ENCODE measurements at regions not wholly inside any gene's neighbourhood (a gene's known extent, or its start where the extent isn't known, plus 50 kb on each side); places are given as distances from the start of the nearest gene placed in this dataset.
"Not testable (repeated sequence)": the region's sequence is repeated elsewhere in the genome, so short reads cannot be mapped to it uniquely, and the experiment has no call there.

DNA sequence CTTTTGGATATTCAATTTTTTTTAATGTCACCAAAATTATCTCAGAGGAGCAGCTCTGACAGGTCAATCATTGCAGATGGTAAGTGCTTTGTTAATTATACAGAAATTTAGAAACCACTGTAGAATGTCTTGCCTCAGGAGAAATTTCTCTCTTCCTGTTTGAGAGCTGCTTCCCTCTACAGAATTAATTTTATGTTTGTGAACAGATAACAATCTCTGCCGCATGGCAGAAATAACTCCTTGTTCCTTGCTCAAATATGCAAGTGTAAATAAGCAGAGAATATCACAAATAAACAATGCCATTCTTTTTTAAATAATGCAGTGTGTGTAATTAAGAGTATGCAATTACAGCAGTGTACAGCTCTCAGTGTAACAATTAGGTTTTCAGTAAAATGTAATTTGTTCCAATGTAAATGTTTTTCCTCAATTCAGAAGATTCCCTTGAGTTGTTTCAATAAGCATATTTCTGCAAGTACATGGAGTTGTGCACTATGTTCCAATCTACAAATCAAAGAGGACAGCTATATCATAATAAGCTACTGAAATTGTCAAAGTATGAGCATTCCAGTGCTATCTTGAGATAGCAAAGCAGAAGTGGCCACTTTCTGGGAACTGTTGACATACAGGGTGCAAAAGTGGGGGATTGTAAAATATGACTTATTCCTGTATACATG is 1012.8 kb downstream of the MAT2B start:
- no peaks in the 10 kb centered on the region for H3K36me3 ChIP-seq (ENCODE audit: control insufficient read depth in 1 of 2, insufficient read depth in 2 of 2, low read length in 2 of 2)
- H3K27ac ChIP-seq (ENCODE audit: low read length), result no peak overlapping the region
- no peaks in the 10 kb centered on the region for H3K9me3 ChIP-seq (ENCODE audit: control insufficient read depth in 1 of 2, low read length in 2 of 2)
- H3K4me1 ChIP-seq (ENCODE audit: control insufficient read depth in 1 of 2, insufficient read depth in 2 of 2, low read length in 2 of 2), result no peaks in the 10 kb centered on the region
- H3K4me3 ChIP-seq (ENCODE audit: low read depth in 1 of 2, low read length in 2 of 2), result no peak overlapping the region
- no peaks in the 10 kb centered on the region for H3K27me3 ChIP-seq (ENCODE audit: low read depth, low read length)

DNA sequence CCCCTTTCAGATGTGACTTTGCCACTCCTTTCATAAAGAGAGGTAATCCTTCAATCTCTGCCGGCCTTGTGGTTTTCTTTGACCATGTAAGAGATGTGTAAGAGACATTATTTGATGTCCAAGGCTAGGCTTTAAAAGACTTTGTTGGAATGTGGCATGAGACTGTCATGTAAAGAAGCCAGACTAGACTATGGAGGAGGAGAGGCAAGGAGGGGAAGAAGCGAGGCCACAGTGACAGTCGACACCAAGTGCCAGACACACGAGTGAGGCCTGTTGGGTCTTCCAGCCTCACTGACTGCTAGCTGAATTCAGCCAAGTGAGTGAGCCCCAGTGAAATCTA is 1013.3 kb downstream of the MAT2B start:
- Histone ChIP-seq H3K36me3 (ENCODE audit: control insufficient read depth in 1 of 2, insufficient read depth in 2 of 2, low read length in 2 of 2) (no peaks in the 10 kb centered on the region), H3K27ac (ENCODE audit: low read length) (no peak overlapping the region), H3K27me3 (ENCODE audit: low read depth, low read length) (no peaks in the 10 kb centered on the region)

DNA sequence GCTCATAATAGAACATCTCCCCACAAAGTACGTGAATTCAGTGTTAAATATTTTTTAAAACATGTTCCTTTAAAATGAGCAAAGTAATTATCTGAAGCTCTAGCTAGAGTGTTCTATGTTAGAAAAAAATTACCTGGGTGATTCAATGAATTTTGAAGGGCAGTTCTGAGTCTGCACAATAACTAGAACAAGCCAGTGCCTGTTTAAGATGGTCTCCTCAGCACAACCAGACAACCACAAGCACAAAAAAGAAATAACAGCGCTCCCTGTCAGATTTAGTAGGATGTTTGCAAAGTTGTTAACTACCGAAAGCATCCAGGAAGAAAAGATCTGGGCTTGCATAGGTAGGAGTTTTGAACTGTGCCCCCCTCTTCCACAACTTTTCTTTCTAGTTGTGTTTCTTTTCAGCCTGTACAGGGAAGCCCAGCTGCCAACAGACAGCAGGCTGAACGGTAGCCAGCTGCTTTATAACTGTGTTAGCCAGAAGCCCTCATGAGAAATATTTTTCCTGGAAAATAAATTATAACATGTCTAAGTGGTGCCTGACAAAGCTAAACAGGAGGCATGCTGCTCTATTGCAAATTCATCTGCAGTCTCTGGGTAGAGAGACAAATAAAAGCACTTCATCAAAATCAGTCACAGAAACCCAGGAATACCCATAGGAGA is 1026.9 kb downstream of the MAT2B start:
- Histone ChIP-seq H3K27me3 (ENCODE audit: low read depth, low read length) (no peaks in the 10 kb centered on the region), H3K4me1 (ENCODE audit: control insufficient read depth in 1 of 2, insufficient read depth in 2 of 2, low read length in 2 of 2) (no peaks in the 10 kb centered on the region), H3K9me3 (ENCODE audit: control insufficient read depth in 1 of 2, low read length in 2 of 2) (no peaks in the 10 kb centered on the region), H3K36me3 (ENCODE audit: control insufficient read depth in 1 of 2, insufficient read depth in 2 of 2, low read length in 2 of 2) (no peaks in the 10 kb centered on the region), H3K4me3 (ENCODE audit: low read depth in 1 of 2, low read length in 2 of 2) (no peak overlapping the region), H3K27ac (ENCODE audit: low read length) (no peak overlapping the region)

More for the DNA sequence above, 1013.3 kb downstream of the MAT2B start:
- no peak overlapping the region for H3K4me3 ChIP-seq (ENCODE audit: low read depth in 1 of 2, low read length in 2 of 2)
- H3K4me1 ChIP-seq (ENCODE audit: control insufficient read depth in 1 of 2, insufficient read depth in 2 of 2, low read length in 2 of 2), result no peaks in the 10 kb centered on the region
- no peaks in the 10 kb centered on the region for H3K9me3 ChIP-seq (ENCODE audit: control insufficient read depth in 1 of 2, low read length in 2 of 2)

DNA sequence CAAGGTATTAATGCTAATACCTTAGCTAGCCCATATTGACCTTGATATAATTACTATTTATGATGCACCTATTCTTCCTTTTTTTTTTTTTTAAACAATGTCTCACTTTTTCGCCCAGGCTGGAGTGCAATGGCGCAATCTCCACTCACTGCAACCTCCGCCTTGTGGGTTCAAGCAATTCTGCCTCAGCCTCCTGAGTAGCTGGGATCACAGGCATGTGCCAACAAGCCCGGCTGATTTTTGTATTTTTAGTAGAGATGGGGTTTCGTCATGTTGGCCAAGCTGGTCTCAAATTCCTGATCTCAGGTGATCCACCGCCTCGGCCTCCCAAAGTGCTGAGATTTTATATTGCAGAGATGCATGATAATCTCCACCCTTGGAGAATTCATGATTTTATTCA is 1028.0 kb downstream of the MAT2B start:
- H3K27me3 ChIP-seq (ENCODE audit: low read depth, low read length); H3K4me1 ChIP-seq (ENCODE audit: control insufficient read depth in 1 of 2, insufficient read depth in 2 of 2, low read length in 2 of 2); H3K4me3 ChIP-seq (ENCODE audit: low read depth in 1 of 2, low read length in 2 of 2); H3K27ac ChIP-seq (ENCODE audit: low read length); H3K9me3 ChIP-seq (ENCODE audit: control insufficient read depth in 1 of 2, low read length in 2 of 2); H3K36me3 ChIP-seq (ENCODE audit: control insufficient read depth in 1 of 2, insufficient read depth in 2 of 2, low read length in 2 of 2): not testable (repeated sequence)

DNA sequence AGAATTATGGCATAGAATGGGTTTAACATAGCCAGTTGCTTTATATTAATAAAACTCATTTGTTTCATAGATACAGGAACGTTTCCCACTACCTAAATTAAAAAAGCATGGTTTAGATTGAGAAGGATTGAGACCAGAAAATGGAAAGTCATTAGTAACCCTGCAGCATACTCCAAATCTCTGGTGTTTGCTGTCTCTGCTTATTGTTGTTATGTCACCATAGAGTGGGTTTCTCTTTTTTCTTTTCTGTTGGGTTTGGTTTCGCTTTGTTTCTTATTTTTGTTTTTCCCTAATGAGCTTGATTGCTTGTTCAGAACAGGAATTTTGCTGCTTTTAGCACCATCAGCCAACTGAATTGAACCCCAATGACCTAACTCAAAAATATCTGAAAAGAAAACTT is 1034.8 kb downstream of the MAT2B start:
- Histone ChIP-seq H3K36me3 (ENCODE audit: control insufficient read depth in 1 of 2, insufficient read depth in 2 of 2, low read length in 2 of 2) (no peaks in the 10 kb centered on the region), H3K27ac (ENCODE audit: low read length) (no peak overlapping the region), H3K4me3 (ENCODE audit: low read depth in 1 of 2, low read length in 2 of 2) (no peak overlapping the region), H3K4me1 (ENCODE audit: control insufficient read depth in 1 of 2, insufficient read depth in 2 of 2, low read length in 2 of 2) (no peaks in the 10 kb centered on the region), H3K27me3 (ENCODE audit: low read depth, low read length) (no peaks in the 10 kb centered on the region), H3K9me3 (ENCODE audit: control insufficient read depth in 1 of 2, low read length in 2 of 2) (no peaks in the 10 kb centered on the region)

DNA sequence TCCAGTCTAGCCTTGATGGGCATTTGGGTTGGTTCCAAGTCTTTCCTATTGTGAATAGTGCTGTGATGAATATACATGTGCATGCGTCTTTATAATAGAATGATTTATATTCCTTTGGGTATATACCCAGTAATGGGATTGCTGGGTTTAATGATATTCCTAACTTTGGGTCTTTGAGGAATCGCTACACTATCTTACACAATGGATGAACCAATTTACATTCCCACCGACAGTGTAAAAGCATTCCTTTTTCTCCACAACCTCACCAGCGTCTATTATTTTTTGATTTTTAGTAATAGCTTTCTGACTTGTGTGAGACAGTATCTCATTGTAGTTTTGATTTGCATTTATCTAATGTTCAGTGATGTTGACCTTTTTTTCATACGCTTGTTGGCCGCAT is 1040.1 kb downstream of the MAT2B start:
- H3K4me3 ChIP-seq (ENCODE audit: low read depth in 1 of 2, low read length in 2 of 2), result no peak overlapping the region
- no peak overlapping the region for H3K27ac ChIP-seq (ENCODE audit: low read length)
- H3K36me3 ChIP-seq (ENCODE audit: control insufficient read depth in 1 of 2, insufficient read depth in 2 of 2, low read length in 2 of 2), result no peaks in the 10 kb centered on the region
- H3K27me3 ChIP-seq (ENCODE audit: low read depth, low read length), result no peaks in the 10 kb centered on the region
- no peaks in the 10 kb centered on the region for H3K4me1 ChIP-seq (ENCODE audit: control insufficient read depth in 1 of 2, insufficient read depth in 2 of 2, low read length in 2 of 2)
- H3K9me3 ChIP-seq (ENCODE audit: control insufficient read depth in 1 of 2, low read length in 2 of 2), result peaks cover 0 to 4% of the 10 kb centered on the region in 2 donors

DNA sequence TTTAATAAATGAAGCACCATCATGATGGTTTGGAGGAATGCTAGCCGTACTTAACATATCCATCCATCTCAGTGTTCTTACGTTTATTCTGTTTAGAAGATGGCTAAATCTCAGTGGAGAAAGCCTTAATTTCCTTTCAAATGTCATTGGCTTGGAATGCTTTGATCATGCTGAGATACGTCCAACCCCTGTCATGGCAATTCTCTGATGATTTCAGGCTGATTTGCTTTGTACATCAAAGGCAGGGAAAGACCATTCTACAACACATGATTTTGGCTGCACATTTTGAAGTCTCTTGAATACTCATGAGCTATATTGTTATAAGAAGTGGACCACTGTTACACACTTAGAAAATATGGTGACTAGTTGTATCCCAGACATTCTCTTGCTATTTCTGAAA is 1048.4 kb downstream of the MAT2B start:
- H3K4me3 ChIP-seq (ENCODE audit: low read depth in 1 of 2, low read length in 2 of 2), result no peak overlapping the region
- H3K4me1 ChIP-seq (ENCODE audit: control insufficient read depth in 1 of 2, insufficient read depth in 2 of 2, low read length in 2 of 2), result no peaks in the 10 kb centered on the region
- no peaks in the 10 kb centered on the region for H3K36me3 ChIP-seq (ENCODE audit: control insufficient read depth in 1 of 2, insufficient read depth in 2 of 2, low read length in 2 of 2)
- H3K9me3 ChIP-seq (ENCODE audit: control insufficient read depth in 1 of 2, low read length in 2 of 2), result no peaks in the 10 kb centered on the region
- H3K27me3 ChIP-seq (ENCODE audit: low read depth, low read length), result no peaks in the 10 kb centered on the region
- H3K27ac ChIP-seq (ENCODE audit: low read length), result no peak overlapping the region

DNA sequence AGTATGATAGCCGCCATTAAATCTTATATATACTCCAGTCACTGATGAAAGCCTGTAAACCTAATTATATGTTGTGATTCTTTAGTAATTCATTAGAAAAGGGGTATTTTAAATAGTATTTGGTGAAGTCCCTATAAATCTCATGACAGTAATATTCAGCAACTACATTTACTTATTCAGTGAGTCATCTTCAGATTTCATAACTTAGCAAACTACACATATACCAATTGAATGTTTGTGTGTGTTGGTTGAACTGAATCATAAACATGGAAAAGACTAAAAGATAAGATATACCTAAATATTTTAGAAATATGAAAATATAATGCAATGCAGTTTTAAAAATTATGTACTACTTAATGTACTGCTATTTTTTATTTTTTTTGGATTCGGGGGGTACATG is 1050.4 kb downstream of the MAT2B start:
- no peak overlapping the region for H3K27ac ChIP-seq (ENCODE audit: low read length)
- no peaks in the 10 kb centered on the region for H3K4me1 ChIP-seq (ENCODE audit: control insufficient read depth in 1 of 2, insufficient read depth in 2 of 2, low read length in 2 of 2)
- H3K36me3 ChIP-seq (ENCODE audit: control insufficient read depth in 1 of 2, insufficient read depth in 2 of 2, low read length in 2 of 2), result no peaks in the 10 kb centered on the region
- no peaks in the 10 kb centered on the region for H3K27me3 ChIP-seq (ENCODE audit: low read depth, low read length)
- H3K4me3 ChIP-seq (ENCODE audit: low read depth in 1 of 2, low read length in 2 of 2), result no peak overlapping the region
- H3K9me3 ChIP-seq (ENCODE audit: control insufficient read depth in 1 of 2, low read length in 2 of 2), result no peaks in the 10 kb centered on the region

DNA sequence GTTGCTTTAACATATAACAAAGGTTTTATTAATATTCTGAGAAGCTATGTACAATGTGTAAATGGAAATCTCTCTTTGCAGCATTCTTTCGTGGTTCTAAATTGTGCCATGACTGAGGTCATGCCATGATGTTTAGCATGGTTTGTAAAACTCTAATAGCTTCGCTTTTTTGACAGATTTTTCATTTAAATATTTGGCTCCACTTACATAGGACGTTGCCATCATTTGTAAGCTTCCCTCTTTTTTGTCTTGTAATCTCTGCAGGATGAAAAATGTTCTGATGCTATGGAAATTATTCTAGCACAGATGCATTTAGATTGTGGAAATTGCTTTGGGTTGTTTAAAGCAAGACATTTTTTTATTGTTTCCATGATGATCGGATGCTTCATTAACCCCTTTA is 1054.8 kb downstream of the MAT2B start:
- no peaks in the 10 kb centered on the region for H3K36me3 ChIP-seq (ENCODE audit: control insufficient read depth in 1 of 2, insufficient read depth in 2 of 2, low read length in 2 of 2)
- H3K27ac ChIP-seq (ENCODE audit: low read length), result no peak overlapping the region
- no peaks in the 10 kb centered on the region for H3K27me3 ChIP-seq (ENCODE audit: low read depth, low read length)
- no peaks in the 10 kb centered on the region for H3K4me1 ChIP-seq (ENCODE audit: control insufficient read depth in 1 of 2, insufficient read depth in 2 of 2, low read length in 2 of 2)
- no peaks in the 10 kb centered on the region for H3K9me3 ChIP-seq (ENCODE audit: control insufficient read depth in 1 of 2, low read length in 2 of 2)
- no peak overlapping the region for H3K4me3 ChIP-seq (ENCODE audit: low read depth in 1 of 2, low read length in 2 of 2)

DNA sequence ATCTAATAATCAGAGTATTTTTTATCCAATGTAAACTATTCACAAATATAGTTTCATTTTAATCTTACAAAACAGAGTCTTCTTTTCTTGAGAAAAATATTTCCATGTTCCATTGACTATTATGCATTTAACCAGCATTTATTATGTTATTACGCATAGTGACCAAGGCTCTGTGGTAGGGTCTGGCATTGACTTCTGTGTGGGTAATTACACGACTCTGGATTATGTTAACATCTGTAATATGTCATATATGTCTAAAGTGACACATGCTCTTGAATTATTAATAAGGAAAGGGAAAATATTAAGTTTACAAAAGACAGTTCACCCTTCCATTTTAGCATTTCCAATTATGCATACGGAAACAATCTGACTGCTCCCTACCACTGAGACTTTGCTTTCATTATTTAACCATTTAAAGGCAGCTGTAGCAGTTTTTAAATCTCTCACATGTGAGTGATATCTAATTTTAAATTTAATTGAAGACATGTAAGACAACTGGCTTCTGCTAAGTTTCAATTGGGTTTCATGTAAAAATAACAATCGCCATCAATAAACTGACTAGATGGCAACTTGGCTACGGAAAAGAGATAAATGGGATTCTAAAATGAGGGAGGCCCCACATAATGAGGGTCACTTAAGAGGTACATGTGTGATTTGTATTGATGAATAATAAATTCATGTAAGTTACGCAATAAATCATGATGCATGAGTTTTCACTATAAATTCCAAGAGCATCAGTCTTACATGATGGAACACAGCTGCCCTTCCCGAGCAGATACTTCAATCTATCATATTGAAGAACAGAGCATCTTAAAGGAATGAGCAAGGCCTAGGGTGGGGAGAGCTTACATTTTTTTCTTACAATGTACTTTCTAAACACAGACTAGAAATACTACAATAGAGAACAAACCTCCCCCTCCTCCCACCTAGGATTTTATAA is 1056.8 kb downstream of the MAT2B start:
- H3K9me3 ChIP-seq (ENCODE audit: control insufficient read depth in 1 of 2, low read length in 2 of 2), result no peaks in the 10 kb centered on the region
- H3K27me3 ChIP-seq (ENCODE audit: low read depth, low read length), result no peaks in the 10 kb centered on the region
- no peaks in the 10 kb centered on the region for H3K4me1 ChIP-seq (ENCODE audit: control insufficient read depth in 1 of 2, insufficient read depth in 2 of 2, low read length in 2 of 2)
- no peaks in the 10 kb centered on the region for H3K36me3 ChIP-seq (ENCODE audit: control insufficient read depth in 1 of 2, insufficient read depth in 2 of 2, low read length in 2 of 2)
- H3K4me3 ChIP-seq (ENCODE audit: low read depth in 1 of 2, low read length in 2 of 2), result no peak overlapping the region
- no peak overlapping the region for H3K27ac ChIP-seq (ENCODE audit: low read length)

DNA sequence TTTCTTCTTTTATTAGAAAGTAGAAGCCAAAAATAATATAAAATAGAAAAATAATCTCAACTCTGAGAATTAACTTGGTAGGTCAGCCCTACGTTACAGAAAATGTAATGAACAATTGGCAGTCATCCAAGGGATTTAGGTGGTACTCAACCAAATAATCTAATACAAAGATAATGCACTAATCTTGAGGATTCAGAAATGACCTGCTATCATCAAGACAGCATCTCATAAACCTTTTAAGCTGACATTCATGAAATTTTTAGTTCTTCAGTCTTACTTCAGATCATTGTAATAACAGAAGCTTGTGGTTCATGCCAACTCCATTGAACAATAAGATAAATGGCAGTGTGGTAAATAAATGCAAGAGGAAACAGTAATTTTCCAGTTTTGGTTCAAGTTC is 1058.0 kb downstream of the MAT2B start:
- H3K4me1 ChIP-seq (ENCODE audit: control insufficient read depth in 1 of 2, insufficient read depth in 2 of 2, low read length in 2 of 2), result no peaks in the 10 kb centered on the region
- H3K36me3 ChIP-seq (ENCODE audit: control insufficient read depth in 1 of 2, insufficient read depth in 2 of 2, low read length in 2 of 2), result no peaks in the 10 kb centered on the region
- H3K27me3 ChIP-seq (ENCODE audit: low read depth, low read length), result no peaks in the 10 kb centered on the region
- H3K27ac ChIP-seq (ENCODE audit: low read length), result no peak overlapping the region
- H3K9me3 ChIP-seq (ENCODE audit: control insufficient read depth in 1 of 2, low read length in 2 of 2), result no peaks in the 10 kb centered on the region
- H3K4me3 ChIP-seq (ENCODE audit: low read depth in 1 of 2, low read length in 2 of 2), result no peak overlapping the region

All from muscle layer of duodenum (tissue), 2 donors.